Neuron (in vitro differentiated cells): ENCODE measurements at regions not wholly inside any gene's neighbourhood (a gene's known extent, or its start where the extent isn't known, plus 50 kb on each side); places are given as distances from the start of the nearest gene placed in this dataset.

Source experiments
- H2AFZ ChIP-seq: one replicate; pipeline ENCODE4 v1.6.1; 2013; ENCODE audit warnings: low read depth, mild to moderate bottlenecking, inconsistent platforms, low read length, moderate library complexity
- H3K27me3 ChIP-seq: one replicate; pipeline ENCODE4 v1.6.1; 2013; ENCODE audit warnings: low read length; ENCODE audit not compliant: insufficient read depth
- H3K36me3 ChIP-seq: one replicate; pipeline ENCODE4 v1.6.1; 2013; ENCODE audit warnings: low read length; ENCODE audit not compliant: insufficient read depth
- H3K4me1 ChIP-seq: one replicate; pipeline ENCODE4 v1.6.1; 2013; ENCODE audit warnings: low read length; ENCODE audit not compliant: insufficient read depth
- H3K4me3 ChIP-seq: 2 replicates; pipeline ENCODE4 v1.5.1; 2013; ENCODE audit warnings: mild to moderate bottlenecking, low read length, moderate library complexity
- H3K9me3 ChIP-seq: one replicate; pipeline ENCODE4 v1.6.1; 2013; ENCODE audit warnings: low read length

DNA sequence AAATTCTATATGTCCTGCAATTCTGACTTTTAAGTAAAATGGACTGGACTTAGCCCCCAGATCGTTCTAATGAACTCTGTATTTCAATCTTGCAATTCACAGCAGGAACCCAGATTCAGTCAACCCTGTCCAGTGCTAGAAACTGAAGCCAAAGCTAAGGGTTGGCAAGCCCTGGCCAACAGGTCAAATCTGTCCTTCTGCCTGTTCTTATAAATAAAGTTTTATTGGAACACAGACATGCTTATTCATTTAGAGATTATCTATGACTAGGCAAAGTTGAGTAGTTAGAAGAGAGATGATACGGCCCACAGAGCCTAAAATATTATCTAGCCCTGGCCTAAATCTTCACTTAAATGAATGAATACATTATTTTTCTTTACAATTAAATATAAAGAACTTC lies 339.2 kb upstream of the JARID2 start:
- Histone ChIP-seq H2AFZ (no peak overlapping the region), H3K27me3 (no peaks in the 10 kb centered on the region), H3K9me3 (no peaks in the 10 kb centered on the region), H3K4me1 (no peaks in the 10 kb centered on the region), H3K4me3 (no peak overlapping the region), H3K36me3 (no peaks in the 10 kb centered on the region)

DNA sequence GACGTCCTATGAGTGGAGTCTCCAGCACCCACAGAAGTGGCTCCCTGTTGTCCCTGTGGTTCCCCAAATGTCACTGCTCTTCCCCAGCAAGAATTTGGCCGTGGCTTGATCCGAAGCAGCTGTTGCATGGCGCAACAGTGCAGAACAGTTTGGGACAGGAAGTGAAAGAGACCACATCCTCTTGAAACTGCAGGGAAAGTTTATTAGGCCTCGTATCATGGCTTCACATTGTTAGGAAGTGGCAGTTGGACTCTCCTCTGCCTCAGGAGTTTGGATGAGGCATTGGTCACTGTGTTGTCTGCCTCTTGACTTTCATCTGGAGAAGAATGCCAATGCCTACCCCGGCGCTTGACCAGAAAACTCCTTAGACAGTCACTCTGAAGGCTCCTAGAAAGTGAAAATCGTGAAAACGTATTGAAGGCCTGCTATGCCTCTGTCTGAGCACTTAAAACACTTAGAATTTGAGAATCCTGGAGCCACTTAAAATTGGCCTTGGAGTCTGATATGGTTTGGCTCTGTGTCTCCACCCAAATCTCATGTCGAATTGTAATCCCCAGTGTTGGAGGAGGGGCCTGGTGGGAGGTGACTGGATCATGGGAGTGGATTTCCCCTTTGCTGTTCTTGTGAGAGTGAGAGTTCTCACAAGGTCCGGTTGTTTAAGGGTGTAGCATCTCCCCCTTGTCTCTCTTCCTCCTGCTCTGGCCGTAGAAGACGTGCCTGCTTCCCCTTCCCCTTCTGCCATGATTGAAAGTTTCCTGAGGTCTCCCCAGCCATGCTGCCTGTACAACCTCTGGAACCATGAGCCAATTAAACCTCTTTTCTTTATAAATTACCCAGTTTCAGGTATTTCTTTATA lies 334.9 kb upstream of the JARID2 start:
- Histone ChIP-seq H3K27me3 (no peaks in the 10 kb centered on the region), H3K4me1 (no peaks in the 10 kb centered on the region), H3K36me3 (no peaks in the 10 kb centered on the region), H3K9me3 (no peaks in the 10 kb centered on the region), H3K4me3 (no peak overlapping the region), H2AFZ (no peak overlapping the region)

DNA sequence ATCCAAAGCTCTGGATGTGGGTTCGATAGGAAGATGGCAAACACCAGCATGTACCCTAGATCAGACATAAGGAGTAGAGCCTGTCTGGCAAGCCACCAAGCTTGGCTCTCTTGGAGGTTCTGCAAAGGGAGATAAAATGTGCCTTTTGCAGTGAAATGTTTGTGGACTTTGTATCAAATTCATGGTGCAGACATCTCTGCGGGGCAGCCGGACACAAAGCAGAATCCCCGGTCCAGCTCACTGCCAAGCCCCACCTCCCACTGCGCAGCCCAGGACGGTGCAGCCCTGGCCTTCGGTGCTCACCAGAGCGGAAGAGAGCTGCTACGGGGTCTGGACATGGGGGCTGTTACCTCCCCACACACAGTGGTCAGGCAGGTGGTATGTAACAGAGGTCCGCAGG lies 333.6 kb upstream of the JARID2 start:
- Histone ChIP-seq H3K4me1 (peaks cover 2% of the 10 kb centered on the region), H3K4me3 (no peak overlapping the region), H2AFZ (no peak overlapping the region), H3K27me3 (no peaks in the 10 kb centered on the region), H3K36me3 (no peaks in the 10 kb centered on the region), H3K9me3 (no peaks in the 10 kb centered on the region)

- no peak overlapping the region for H2AFZ ChIP-seq
- no peaks in the 10 kb centered on the region for H3K27me3 ChIP-seq
- H3K4me1 ChIP-seq, result peaks cover 2% of the 10 kb centered on the region
- H3K9me3 ChIP-seq, result no peaks in the 10 kb centered on the region
- H3K4me3 ChIP-seq, result no peak overlapping the region
- H3K36me3 ChIP-seq, result no peaks in the 10 kb centered on the region
These were observed 333.2 kb upstream of the JARID2 start for GRCh38 chr6:14912706-14913105.

DNA sequence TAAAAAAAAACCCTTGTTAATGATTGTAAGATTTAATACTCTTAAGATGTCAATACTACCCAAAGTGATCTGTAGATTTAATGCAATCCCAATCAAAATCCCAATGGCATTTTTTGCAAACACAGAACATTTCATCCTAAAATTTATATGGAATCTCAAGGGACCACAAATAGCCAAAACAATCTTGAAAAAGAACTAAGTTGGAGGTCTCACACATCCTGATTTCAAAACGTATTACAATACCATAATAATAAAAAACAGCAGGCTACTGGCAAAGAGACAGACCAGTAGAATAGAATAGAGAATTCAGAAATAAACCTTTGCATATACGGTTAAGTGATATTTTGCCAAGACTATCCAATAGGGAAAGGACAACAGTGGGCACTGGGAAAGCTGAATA lies 331.9 kb upstream of the JARID2 start:
- H2AFZ ChIP-seq, result no peak overlapping the region
- no peaks in the 10 kb centered on the region for H3K9me3 ChIP-seq
- no peaks in the 10 kb centered on the region for H3K27me3 ChIP-seq
- H3K4me3 ChIP-seq, result no peak overlapping the region
- peaks cover 2% of the 10 kb centered on the region for H3K4me1 ChIP-seq
- H3K36me3 ChIP-seq, result no peaks in the 10 kb centered on the region

- H3K9me3 ChIP-seq, result no peaks in the 10 kb centered on the region
- no peaks in the 10 kb centered on the region for H3K27me3 ChIP-seq
- peaks cover 6% of the 10 kb centered on the region for H3K4me1 ChIP-seq
- no peak overlapping the region for H3K4me3 ChIP-seq
- H2AFZ ChIP-seq, result no peak overlapping the region
- no peaks in the 10 kb centered on the region for H3K36me3 ChIP-seq
These were observed 329.7 kb upstream of the JARID2 start for GRCh38 chr6:14915888-14916832.

DNA sequence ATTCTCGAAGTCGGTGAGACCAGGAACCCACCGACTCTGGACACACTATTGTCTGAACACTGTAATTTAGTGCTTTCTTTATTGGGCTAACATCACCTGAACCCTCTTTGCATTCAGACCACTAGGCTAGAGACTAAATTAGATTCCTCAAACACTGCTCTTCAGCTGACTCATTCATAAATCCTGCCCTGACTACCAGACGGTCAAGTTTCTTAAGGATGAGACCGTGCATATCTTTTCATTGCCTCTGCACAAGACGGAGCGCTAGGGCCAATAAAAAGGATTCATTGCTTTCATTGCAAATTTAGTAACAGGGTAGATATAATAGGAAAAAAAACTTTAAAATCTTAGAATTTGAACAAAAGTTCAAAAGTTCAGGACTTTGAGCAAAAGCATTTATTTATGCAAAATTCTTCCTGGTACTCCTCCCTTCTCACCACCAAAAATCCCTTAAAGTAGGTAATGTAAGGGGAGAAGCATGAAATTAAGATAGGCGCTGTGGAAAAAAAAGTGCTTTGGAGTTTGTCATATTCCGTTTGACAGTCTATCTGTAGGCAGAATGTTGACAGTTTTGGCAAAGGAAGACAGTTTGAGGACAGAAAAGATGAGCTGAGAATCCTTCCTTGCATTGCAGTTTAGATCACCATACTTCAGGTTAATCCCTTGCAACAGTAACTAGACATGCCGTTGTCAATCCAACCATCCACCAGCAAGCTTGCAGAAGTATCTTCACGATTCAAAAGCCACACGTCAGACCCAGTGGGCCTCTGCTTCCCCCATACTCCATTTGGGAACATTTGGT lies 328.6 kb upstream of the JARID2 start:
- no peak overlapping the region for H3K4me3 ChIP-seq
- H3K9me3 ChIP-seq, result no peaks in the 10 kb centered on the region
- no peaks in the 10 kb centered on the region for H3K36me3 ChIP-seq
- no peak overlapping the region for H2AFZ ChIP-seq
- no peaks in the 10 kb centered on the region for H3K27me3 ChIP-seq
- peaks cover 18% of the 10 kb centered on the region for H3K4me1 ChIP-seq

GRCh38 chr6:14918200-14918907 lies 327.5 kb upstream of the JARID2 start:
- H3K36me3 ChIP-seq, result no peaks in the 10 kb centered on the region
- no peaks in the 10 kb centered on the region for H3K27me3 ChIP-seq
- H3K4me1 ChIP-seq, result peaks cover 22% of the 10 kb centered on the region
- no peaks in the 10 kb centered on the region for H3K9me3 ChIP-seq
- no peak overlapping the region for H2AFZ ChIP-seq
- no peak overlapping the region for H3K4me3 ChIP-seq

- Histone ChIP-seq H2AFZ (no peak overlapping the region), H3K9me3 (no peaks in the 10 kb centered on the region), H3K4me3 (no peak overlapping the region), H3K4me1 (peaks cover 22% of the 10 kb centered on the region), H3K27me3 (no peaks in the 10 kb centered on the region), H3K36me3 (no peaks in the 10 kb centered on the region)
These were observed 326.7 kb upstream of the JARID2 start for GRCh38 chr6:14919038-14919670.

DNA sequence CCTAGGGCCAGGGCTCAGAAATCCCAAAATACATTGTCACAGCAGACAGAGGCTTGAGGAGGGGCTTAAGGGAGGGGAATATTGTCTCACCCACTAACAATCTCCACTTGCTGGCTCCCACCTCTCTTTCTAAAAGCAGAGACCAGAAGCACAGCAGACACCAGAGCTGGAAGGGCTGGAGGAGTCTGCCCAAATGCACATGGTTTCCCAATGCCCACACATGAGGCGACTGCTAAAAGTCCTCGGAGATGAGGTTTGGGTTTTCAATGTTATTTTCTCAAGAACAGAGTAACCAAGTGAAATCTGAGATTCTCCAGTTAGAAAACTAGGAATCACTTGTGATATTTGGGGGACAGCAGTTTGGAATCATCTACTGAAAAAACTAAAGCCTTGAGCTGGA lies 325.6 kb upstream of the JARID2 start:
- H3K27me3 ChIP-seq, result peaks cover 3% of the 10 kb centered on the region
- H3K4me1 ChIP-seq, result peaks cover 26% of the 10 kb centered on the region
- no peaks in the 10 kb centered on the region for H3K36me3 ChIP-seq
- H3K9me3 ChIP-seq, result no peaks in the 10 kb centered on the region
- no peak overlapping the region for H2AFZ ChIP-seq
- no peak overlapping the region for H3K4me3 ChIP-seq

GRCh38 chr6:14921170-14921569 lies 324.7 kb upstream of the JARID2 start:
- no peaks in the 10 kb centered on the region for H3K36me3 ChIP-seq
- peaks cover 3% of the 10 kb centered on the region for H3K27me3 ChIP-seq
- H2AFZ ChIP-seq, result peak overlapping the region; percentile 11
- no peaks in the 10 kb centered on the region for H3K9me3 ChIP-seq
- H3K4me1 ChIP-seq, result peaks cover 26% of the 10 kb centered on the region
- H3K4me3 ChIP-seq, result peak overlapping the region; percentile 11
